GM12872 (cell line): ENCODE measurements at regions not wholly inside any gene's neighbourhood (a gene's known extent, or its start where the extent isn't known, plus 50 kb on each side); places are given as distances from the start of the nearest gene placed in this dataset.

Source experiments
- CTCF ChIP-seq: IDR thresholded peaks from 3 replicates; pipeline ENCODE4 v1.5.1; 2011; ENCODE audit warnings: low read depth, mild to moderate bottlenecking, low read length, moderate library complexity; ENCODE audit not compliant: insufficient read depth

- TF ChIP-seq CTCF = no peak
Observed at GRCh38 chr17:71900621-71901229, 220.1 kb upstream of the SOX9 start.

- no peak for TF ChIP-seq CTCF
Observed at GRCh38 chr17:71902894-71903506, 217.8 kb upstream of the SOX9 start.

GRCh38 chr17:71905376-71906031 is 215.3 kb upstream of the SOX9 start:
- no peak for TF ChIP-seq CTCF

- no peak for TF ChIP-seq CTCF
Observed at GRCh38 chr17:71909155-71909554, 211.7 kb upstream of the SOX9 start.

- no peak for TF ChIP-seq CTCF
Observed at GRCh38 chr17:71910002-71910401, 210.8 kb upstream of the SOX9 start.

- TF ChIP-seq CTCF = no peak
Observed at GRCh38 chr17:71914042-71914441, 206.8 kb upstream of the SOX9 start.

- TF ChIP-seq CTCF = no peak
Observed at GRCh38 chr17:71914812-71915211, 206.0 kb upstream of the SOX9 start.
